ENCODE measurements at regions not wholly inside any gene's neighbourhood (a gene's known extent, or its start where the extent isn't known, plus 50 kb on each side); places are given as distances from the start of the nearest gene placed in this dataset.

DNA sequence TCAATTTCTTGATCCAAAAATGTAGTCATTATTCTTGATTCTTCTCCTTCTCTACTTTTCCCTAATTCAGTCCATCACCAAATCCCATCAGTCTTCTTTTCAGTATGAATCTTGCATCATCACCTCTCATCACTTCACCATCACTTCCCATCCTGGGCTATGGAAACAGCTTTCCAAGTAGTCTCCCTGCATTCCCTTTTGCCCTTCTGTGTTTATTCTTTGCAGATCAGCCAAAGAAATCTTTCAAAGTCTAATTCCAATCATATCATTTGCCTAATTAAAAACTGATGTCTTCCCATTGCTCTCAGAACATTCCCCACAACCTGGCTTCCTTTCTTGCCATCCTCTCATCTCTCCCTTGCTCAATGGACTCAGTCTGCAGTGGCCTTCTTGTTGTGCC lies 201.7 kb upstream of the ADAMTS3 start:
- Histone ChIP-seq H2AFZ (ENCODE audit: insufficient read depth, low read depth, low read length, poor library complexity, severe bottlenecking) (no peak overlapping the region), H3K4me1 (ENCODE audit: control insufficient read depth in 2 of 2, insufficient read depth in 2 of 2, low read length in 2 of 2) (no peaks in the 10 kb centered on the region), H4K20me1 (ENCODE audit: control insufficient read depth, insufficient read depth, low read length, poor library complexity, severe bottlenecking) (no peaks in the 10 kb centered on the region), H3K36me3 (replicated peaks in 1 of 2; ENCODE audit: control extremely low read depth in 1 of 2, control insufficient read depth in 1 of 2, extremely low read depth in 1 of 2, insufficient read depth in 2 of 2, low read length in 1 of 2) (no peaks in the 10 kb centered on the region), H3K9me3 (ENCODE audit: control extremely low read depth in 1 of 3, control insufficient read depth in 2 of 3, insufficient read depth in 1 of 3, low read length in 2 of 3) (peaks cover 0 to 9% (median 0%) of the 10 kb centered on the region in 3 donors), H3K9ac (ENCODE audit: low read length) (no peak overlapping the region), H3K4me2 (replicated peaks; ENCODE audit: low read depth, low read length, poor library complexity, severe bottlenecking) (no peak overlapping the region), H3K79me2 (ENCODE audit: control insufficient read depth, insufficient read depth, low read length) (no peaks in the 10 kb centered on the region), H3K4me3 (ENCODE audit: control extremely low read depth in 1 of 5, extremely low read depth in 1 of 5, insufficient read depth in 1 of 5, low read depth in 2 of 5, low read length in 4 of 5) (no peak overlapping the region), H3K27me3 (replicated peaks in 1 of 4; ENCODE audit: control extremely low read depth in 1 of 4, control insufficient read depth in 3 of 4, insufficient read depth in 4 of 4, low read length in 3 of 4) (no peaks in the 10 kb centered on the region), H3K27ac (ENCODE audit: low read length in 2 of 2) (no peak overlapping the region)
- no peak for TF ChIP-seq EZH2 (IDR thresholded peaks at IDR 0.05; ENCODE audit: borderline replicate concordance, insufficient read depth, low read depth, low read length, poor library complexity, severe bottlenecking)
- TF ChIP-seq, protein P1, sequence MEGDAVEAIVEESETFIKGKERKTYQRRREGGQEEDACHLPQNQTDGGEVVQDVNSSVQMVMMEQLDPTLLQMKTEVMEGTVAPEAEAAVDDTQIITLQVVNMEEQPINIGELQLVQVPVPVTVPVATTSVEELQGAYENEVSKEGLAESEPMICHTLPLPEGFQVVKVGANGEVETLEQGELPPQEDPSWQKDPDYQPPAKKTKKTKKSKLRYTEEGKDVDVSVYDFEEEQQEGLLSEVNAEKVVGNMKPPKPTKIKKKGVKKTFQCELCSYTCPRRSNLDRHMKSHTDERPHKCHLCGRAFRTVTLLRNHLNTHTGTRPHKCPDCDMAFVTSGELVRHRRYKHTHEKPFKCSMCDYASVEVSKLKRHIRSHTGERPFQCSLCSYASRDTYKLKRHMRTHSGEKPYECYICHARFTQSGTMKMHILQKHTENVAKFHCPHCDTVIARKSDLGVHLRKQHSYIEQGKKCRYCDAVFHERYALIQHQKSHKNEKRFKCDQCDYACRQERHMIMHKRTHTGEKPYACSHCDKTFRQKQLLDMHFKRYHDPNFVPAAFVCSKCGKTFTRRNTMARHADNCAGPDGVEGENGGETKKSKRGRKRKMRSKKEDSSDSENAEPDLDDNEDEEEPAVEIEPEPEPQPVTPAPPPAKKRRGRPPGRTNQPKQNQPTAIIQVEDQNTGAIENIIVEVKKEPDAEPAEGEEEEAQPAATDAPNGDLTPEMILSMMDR (IDR thresholded peaks at IDR 0.05) = no peak
- H3K27ac Mint-ChIP-seq = no peak overlapping the region
- H3K4me1 Mint-ChIP-seq = no peaks in the 10 kb centered on the region
- H3K9me3 Mint-ChIP-seq (ENCODE audit: insufficient read depth) = no peaks in the 10 kb centered on the region
- POLR2A ChIA-PET = no interaction called here
- CTCF ChIA-PET = no interaction called here
- intact Hi-C loops (cut with micrococcal nuclease) = no loop called here
- H3K4me3 Mint-ChIP-seq = no peak overlapping the region
- DNase-seq = no peak
- H3K27me3 Mint-ChIP-seq = no peaks in the 10 kb centered on the region
- ATAC-seq (ENCODE audit: low read depth) = no peak

DNA sequence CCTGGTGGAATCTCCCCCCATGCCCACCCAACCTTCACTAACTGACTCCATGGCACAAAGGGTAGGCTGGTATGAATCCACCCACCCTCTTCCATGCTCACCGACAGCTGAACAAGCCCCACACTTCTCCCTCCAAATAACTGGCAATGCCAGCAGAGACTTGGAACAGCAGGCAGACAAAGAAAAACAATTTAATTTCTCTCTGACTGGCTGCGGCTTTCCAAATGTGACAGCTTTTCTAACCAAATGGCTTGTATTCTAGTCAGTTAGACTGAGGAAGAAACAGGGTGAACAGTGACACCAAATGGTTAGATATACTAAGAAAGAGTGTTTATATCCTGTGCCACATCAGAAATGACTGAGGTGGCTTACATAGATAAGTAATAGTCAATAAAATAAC lies 199.3 kb upstream of the ADAMTS3 start:
- H3K4me3 ChIP-seq (ENCODE audit: control extremely low read depth in 1 of 5, extremely low read depth in 1 of 5, insufficient read depth in 1 of 5, low read depth in 2 of 5, low read length in 4 of 5) = no peak overlapping the region
- DNase-seq = no peak
- H3K9me3 Mint-ChIP-seq (ENCODE audit: insufficient read depth) = no peaks in the 10 kb centered on the region

More for the DNA sequence above, 199.3 kb upstream of the ADAMTS3 start:
- H3K36me3 ChIP-seq (replicated peaks in 1 of 2; ENCODE audit: control extremely low read depth in 1 of 2, control insufficient read depth in 1 of 2, extremely low read depth in 1 of 2, insufficient read depth in 2 of 2, low read length in 1 of 2) = no peaks in the 10 kb centered on the region
- TF ChIP-seq, protein P1 (IDR thresholded peaks at IDR 0.05) = no peak
- TF ChIP-seq EZH2 (IDR thresholded peaks at IDR 0.05; ENCODE audit: borderline replicate concordance, insufficient read depth, low read depth, low read length, poor library complexity, severe bottlenecking) = no peak
- intact Hi-C loops (cut with micrococcal nuclease) = no loop called here
- no peaks in the 10 kb centered on the region for H4K20me1 ChIP-seq (ENCODE audit: control insufficient read depth, insufficient read depth, low read length, poor library complexity, severe bottlenecking)
- no peak overlapping the region for H3K4me2 ChIP-seq (replicated peaks; ENCODE audit: low read depth, low read length, poor library complexity, severe bottlenecking)
- peaks cover 0 to 4% (median 0%) of the 10 kb centered on the region in 3 donors for H3K9me3 ChIP-seq (ENCODE audit: control extremely low read depth in 1 of 3, control insufficient read depth in 2 of 3, insufficient read depth in 1 of 3, low read length in 2 of 3)
- H3K4me3 Mint-ChIP-seq = no peak overlapping the region
- 100% methylated on average over 1 of the region's 2 CpGs for WGBS (ENCODE audit: insufficient coverage)
- ATAC-seq (ENCODE audit: low read depth) = no peak
- H2AFZ ChIP-seq (ENCODE audit: insufficient read depth, low read depth, low read length, poor library complexity, severe bottlenecking) = no peak overlapping the region
- H3K27ac ChIP-seq (ENCODE audit: low read length in 2 of 2) = no peak overlapping the region
- POLR2A ChIA-PET = no interaction called here
- H3K27me3 ChIP-seq (replicated peaks in 1 of 4; ENCODE audit: control extremely low read depth in 1 of 4, control insufficient read depth in 3 of 4, insufficient read depth in 4 of 4, low read length in 3 of 4) = no peaks in the 10 kb centered on the region
- H3K4me1 ChIP-seq (ENCODE audit: control insufficient read depth in 2 of 2, insufficient read depth in 2 of 2, low read length in 2 of 2) = no peaks in the 10 kb centered on the region
- H3K27me3 Mint-ChIP-seq = no peaks in the 10 kb centered on the region
- H3K79me2 ChIP-seq (ENCODE audit: control insufficient read depth, insufficient read depth, low read length) = no peaks in the 10 kb centered on the region
- no peak overlapping the region for H3K9ac ChIP-seq (ENCODE audit: low read length)
- H3K27ac Mint-ChIP-seq = no peak overlapping the region
- no peaks in the 10 kb centered on the region for H3K4me1 Mint-ChIP-seq
- CTCF ChIA-PET = no interaction called here
